ENCODE measurements at regions not wholly inside any gene's neighbourhood (a gene's known extent, or its start where the extent isn't known, plus 50 kb on each side); places are given as distances from the start of the nearest gene placed in this dataset.
"Not testable (repeated sequence)": the region's sequence is repeated elsewhere in the genome, so short reads cannot be mapped to it uniquely, and the experiment has no call there.

GRCh38 chr3:69499899-69500421, 114.1 kb upstream of the FRMD4B start:
- H3K4me3 Mint-ChIP-seq, result no peak overlapping the region
- ATAC-seq (replicated peaks in 1 of 2) (no peak), DNase-seq (no peak)
- peaks cover 0 to 1% of the 10 kb centered on the region in 2 donors for H3K36me3 Mint-ChIP-seq (ENCODE audit: insufficient read depth in 2 of 2)
- peaks cover 2 to 3% of the 10 kb centered on the region in 2 donors for H3K9me3 Mint-ChIP-seq
- H3K4me1 Mint-ChIP-seq (ENCODE audit: low read depth), result no peaks in the 10 kb centered on the region
- H3K27ac Mint-ChIP-seq, result no peak overlapping the region
- peaks cover 10% of the 10 kb centered on the region for H3K27me3 Mint-ChIP-seq (ENCODE audit: low read depth)

- Mint-ChIP-seq H3K27me3 (ENCODE audit: low read depth) (peaks cover 13% of the 10 kb centered on the region), H3K4me1 (ENCODE audit: low read depth) (no peaks in the 10 kb centered on the region), H3K36me3 (ENCODE audit: insufficient read depth in 2 of 2) (peaks cover 0 to 1% of the 10 kb centered on the region in 2 donors), H3K9me3 (peaks cover 2 to 3% of the 10 kb centered on the region in 2 donors), H3K4me3 (no peak overlapping the region), H3K27ac (no peak overlapping the region)
- ATAC-seq (replicated peaks in 1 of 2) (no peak), DNase-seq (no peak)
These were observed 113.5 kb upstream of the FRMD4B start for GRCh38 chr3:69499422-69499821.

- H3K9me3 Mint-ChIP-seq, result peaks cover 0 to 3% of the 10 kb centered on the region in 2 donors
- H3K4me1 Mint-ChIP-seq (ENCODE audit: low read depth), result no peaks in the 10 kb centered on the region
- peaks cover 0 to 1% of the 10 kb centered on the region in 2 donors for H3K36me3 Mint-ChIP-seq (ENCODE audit: insufficient read depth in 2 of 2)
- H3K27ac Mint-ChIP-seq, result no peak overlapping the region
- ATAC-seq (replicated peaks in 1 of 2), result no peak
- no peak overlapping the region for H3K4me3 Mint-ChIP-seq
- DNase-seq, result no peak
- peaks cover 19% of the 10 kb centered on the region for H3K27me3 Mint-ChIP-seq (ENCODE audit: low read depth)
These were observed 111.0 kb upstream of the FRMD4B start for GRCh38 chr3:69496856-69497255.

GRCh38 chr3:69494185-69494584, 108.3 kb upstream of the FRMD4B start:
- H3K27me3 Mint-ChIP-seq (ENCODE audit: low read depth), result peaks cover 13% of the 10 kb centered on the region
- H3K9me3 Mint-ChIP-seq, result peaks cover 0 to 3% of the 10 kb centered on the region in 2 donors
- no peak for ATAC-seq (replicated peaks in 1 of 2)
- H3K4me1 Mint-ChIP-seq (ENCODE audit: low read depth), result no peaks in the 10 kb centered on the region
- no peaks in the 10 kb centered on the region for H3K36me3 Mint-ChIP-seq (ENCODE audit: insufficient read depth in 2 of 2)
- no peak for DNase-seq
- no peak overlapping the region for H3K4me3 Mint-ChIP-seq
- no peak overlapping the region for H3K27ac Mint-ChIP-seq

GRCh38 chr3:69493157-69493556, 107.3 kb upstream of the FRMD4B start:
- DNase-seq (no peak), ATAC-seq (replicated peaks in 1 of 2) (no peak)
- Mint-ChIP-seq H3K4me3 (no peak overlapping the region), H3K9me3 (peaks cover 0 to 3% of the 10 kb centered on the region in 2 donors), H3K36me3 (ENCODE audit: insufficient read depth in 2 of 2) (no peaks in the 10 kb centered on the region), H3K4me1 (ENCODE audit: low read depth) (no peaks in the 10 kb centered on the region), H3K27me3 (ENCODE audit: low read depth) (peaks cover 13% of the 10 kb centered on the region), H3K27ac (no peak overlapping the region)

- H3K27me3 Mint-ChIP-seq (ENCODE audit: low read depth), result peaks cover 13% of the 10 kb centered on the region
- H3K27ac Mint-ChIP-seq, result no peak overlapping the region
- DNase-seq, result no peak
- H3K36me3 Mint-ChIP-seq (ENCODE audit: insufficient read depth in 2 of 2), result no peaks in the 10 kb centered on the region
- no peak for ATAC-seq (replicated peaks in 1 of 2)
- no peak overlapping the region for H3K4me3 Mint-ChIP-seq
- peaks cover 0 to 2% of the 10 kb centered on the region in 2 donors for H3K9me3 Mint-ChIP-seq
- no peaks in the 10 kb centered on the region for H3K4me1 Mint-ChIP-seq (ENCODE audit: low read depth)
These were observed 106.1 kb upstream of the FRMD4B start for GRCh38 chr3:69491975-69492374.

GRCh38 chr3:69490971-69491370, 105.1 kb upstream of the FRMD4B start:
- no peak for ATAC-seq (replicated peaks in 1 of 2)
- Mint-ChIP-seq H3K9me3 (no peaks in the 10 kb centered on the region), H3K27me3 (ENCODE audit: low read depth) (peaks cover 13% of the 10 kb centered on the region), H3K27ac (no peak overlapping the region), H3K4me1 (ENCODE audit: low read depth) (no peaks in the 10 kb centered on the region), H3K4me3 (no peak overlapping the region), H3K36me3 (ENCODE audit: insufficient read depth in 2 of 2) (no peaks in the 10 kb centered on the region)
- DNase-seq, result no peak

GRCh38 chr3:69490235-69490634, 104.3 kb upstream of the FRMD4B start:
- DNase-seq, result no peak
- Mint-ChIP-seq H3K36me3 (ENCODE audit: insufficient read depth in 2 of 2) (no peaks in the 10 kb centered on the region), H3K4me1 (ENCODE audit: low read depth) (no peaks in the 10 kb centered on the region), H3K4me3 (no peak overlapping the region), H3K27ac (no peak overlapping the region), H3K9me3 (no peaks in the 10 kb centered on the region), H3K27me3 (ENCODE audit: low read depth) (peaks cover 13% of the 10 kb centered on the region)
- ATAC-seq (replicated peaks in 1 of 2), result no peak

GRCh38 chr3:69488026-69488425, 102.1 kb upstream of the FRMD4B start:
- no peaks in the 10 kb centered on the region for H3K9me3 Mint-ChIP-seq
- no peak overlapping the region for H3K4me3 Mint-ChIP-seq
- H3K36me3 Mint-ChIP-seq (ENCODE audit: insufficient read depth in 2 of 2), result no peaks in the 10 kb centered on the region
- H3K4me1 Mint-ChIP-seq (ENCODE audit: low read depth), result no peaks in the 10 kb centered on the region
- ATAC-seq (replicated peaks in 1 of 2) (no peak), DNase-seq (no peak)
- H3K27ac Mint-ChIP-seq, result no peak overlapping the region
- peaks cover 15% of the 10 kb centered on the region for H3K27me3 Mint-ChIP-seq (ENCODE audit: low read depth)

GRCh38 chr3:69485489-69485888, 99.6 kb upstream of the FRMD4B start:
- H3K9me3 Mint-ChIP-seq, result no peaks in the 10 kb centered on the region
- H3K27ac Mint-ChIP-seq, result no peak overlapping the region
- H3K4me1 Mint-ChIP-seq (ENCODE audit: low read depth), result no peaks in the 10 kb centered on the region
- ATAC-seq (replicated peaks in 1 of 2) (no peak), DNase-seq (no peak)
- H3K36me3 Mint-ChIP-seq (ENCODE audit: insufficient read depth in 2 of 2), result no peaks in the 10 kb centered on the region
- peaks cover 21% of the 10 kb centered on the region for H3K27me3 Mint-ChIP-seq (ENCODE audit: low read depth)
- H3K4me3 Mint-ChIP-seq, result no peak overlapping the region

- no peak for ATAC-seq (replicated peaks in 1 of 2)
- Mint-ChIP-seq H3K4me3 (no peak overlapping the region), H3K4me1 (ENCODE audit: low read depth) (no peaks in the 10 kb centered on the region), H3K9me3 (peaks cover 0 to 1% of the 10 kb centered on the region in 2 donors), H3K36me3 (ENCODE audit: insufficient read depth in 2 of 2) (no peaks in the 10 kb centered on the region), H3K27me3 (ENCODE audit: low read depth) (peaks cover 21% of the 10 kb centered on the region), H3K27ac (no peak overlapping the region)
- DNase-seq, result no peak
These were observed 98.9 kb upstream of the FRMD4B start for GRCh38 chr3:69484507-69485393.

- no peak overlapping the region for H3K4me3 Mint-ChIP-seq
- peaks cover 0 to 2% of the 10 kb centered on the region in 2 donors for H3K9me3 Mint-ChIP-seq
- H3K27me3 Mint-ChIP-seq (ENCODE audit: low read depth), result peaks cover 23% of the 10 kb centered on the region
- no peaks in the 10 kb centered on the region for H3K36me3 Mint-ChIP-seq (ENCODE audit: insufficient read depth in 2 of 2)
- no peaks in the 10 kb centered on the region for H3K4me1 Mint-ChIP-seq (ENCODE audit: low read depth)
- ATAC-seq (replicated peaks in 1 of 2) (no peak), DNase-seq (no peak)
- no peak overlapping the region for H3K27ac Mint-ChIP-seq
These were observed 97.6 kb upstream of the FRMD4B start for GRCh38 chr3:69483449-69483848.

- H3K27ac Mint-ChIP-seq; ATAC-seq (replicated peaks in 1 of 2); H3K36me3 Mint-ChIP-seq (ENCODE audit: insufficient read depth in 2 of 2); H3K9me3 Mint-ChIP-seq; H3K4me3 Mint-ChIP-seq; H3K4me1 Mint-ChIP-seq (ENCODE audit: low read depth); DNase-seq: not testable (repeated sequence)
- H3K27me3 Mint-ChIP-seq (ENCODE audit: low read depth), result peaks cover 29% of the 10 kb centered on the region
These were observed 95.1 kb upstream of the FRMD4B start for GRCh38 chr3:69480986-69481385.

Data from activated T-cell treated with anti-CD3 and anti-CD28 coated beads, Interleukin-2, amount 50 U/mL, for 72 hours (primary cell).